ENCODE measurements at regions not wholly inside any gene's neighbourhood (a gene's known extent, or its start where the extent isn't known, plus 50 kb on each side); places are given as distances from the start of the nearest gene placed in this dataset.

GRCh38 chr18:56142001-56142400 lies 496.4 kb downstream of the TXNL1 start:
- TF ChIP-seq, protein P1, sequence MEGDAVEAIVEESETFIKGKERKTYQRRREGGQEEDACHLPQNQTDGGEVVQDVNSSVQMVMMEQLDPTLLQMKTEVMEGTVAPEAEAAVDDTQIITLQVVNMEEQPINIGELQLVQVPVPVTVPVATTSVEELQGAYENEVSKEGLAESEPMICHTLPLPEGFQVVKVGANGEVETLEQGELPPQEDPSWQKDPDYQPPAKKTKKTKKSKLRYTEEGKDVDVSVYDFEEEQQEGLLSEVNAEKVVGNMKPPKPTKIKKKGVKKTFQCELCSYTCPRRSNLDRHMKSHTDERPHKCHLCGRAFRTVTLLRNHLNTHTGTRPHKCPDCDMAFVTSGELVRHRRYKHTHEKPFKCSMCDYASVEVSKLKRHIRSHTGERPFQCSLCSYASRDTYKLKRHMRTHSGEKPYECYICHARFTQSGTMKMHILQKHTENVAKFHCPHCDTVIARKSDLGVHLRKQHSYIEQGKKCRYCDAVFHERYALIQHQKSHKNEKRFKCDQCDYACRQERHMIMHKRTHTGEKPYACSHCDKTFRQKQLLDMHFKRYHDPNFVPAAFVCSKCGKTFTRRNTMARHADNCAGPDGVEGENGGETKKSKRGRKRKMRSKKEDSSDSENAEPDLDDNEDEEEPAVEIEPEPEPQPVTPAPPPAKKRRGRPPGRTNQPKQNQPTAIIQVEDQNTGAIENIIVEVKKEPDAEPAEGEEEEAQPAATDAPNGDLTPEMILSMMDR (IDR thresholded peaks at IDR 0.05), result no peak
- no peak for TF ChIP-seq POLR2A (IDR thresholded peaks at IDR 0.05)
